AG09319 (cell line): ENCODE measurements at regions not wholly inside any gene's neighbourhood (a gene's known extent, or its start where the extent isn't known, plus 50 kb on each side); places are given as distances from the start of the nearest gene placed in this dataset.
"Not testable (repeated sequence)": the region's sequence is repeated elsewhere in the genome, so short reads cannot be mapped to it uniquely, and the experiment has no call there.

Source experiments
- DNase-seq: peaks from one replicate; pipeline ENCODE4 v3.0.0-alpha.2; 2010; ENCODE audit warnings: low read depth; ENCODE audit errors: extremely low read depth
- CTCF ChIP-seq: IDR thresholded peaks from 2 replicates; pipeline ENCODE4 v1.5.1; 2011; ENCODE audit warnings: low read depth, mild to moderate bottlenecking, inconsistent platforms, low read length, moderate library complexity

- no peak for TF ChIP-seq CTCF
- DNase-seq: no peak
Measured at GRCh38 chr7:19284136-19284535, 138.9 kb upstream of the FERD3L start.

- TF ChIP-seq CTCF: no peak
Measured at GRCh38 chr7:19275000-19275399, 129.8 kb upstream of the FERD3L start.

GRCh38 chr7:19272329-19272728 is 127.1 kb upstream of the FERD3L start:
- DNase-seq: not testable (repeated sequence)

More at GRCh38 chr7:19275000-19275399, 129.8 kb upstream of the FERD3L start:
- DNase-seq: no peak

GRCh38 chr7:19269301-19269700 is 124.1 kb upstream of the FERD3L start:
- TF ChIP-seq CTCF: no peak
- DNase-seq: no peak

- no peak for TF ChIP-seq CTCF
- no peak for DNase-seq
Measured at GRCh38 chr7:19268737-19269136, 123.5 kb upstream of the FERD3L start.

- TF ChIP-seq CTCF: no peak
- no peak for DNase-seq
Measured at GRCh38 chr7:19262826-19263225, 117.6 kb upstream of the FERD3L start.

GRCh38 chr7:19249281-19249680 is 104.1 kb upstream of the FERD3L start:
- TF ChIP-seq CTCF: no peak
- no peak for DNase-seq

- no peak for DNase-seq
- no peak for TF ChIP-seq CTCF
Measured at GRCh38 chr7:19248681-19249080, 103.5 kb upstream of the FERD3L start.
